Prostate gland (tissue), 2 donors: ENCODE measurements at regions not wholly inside any gene's neighbourhood (a gene's known extent, or its start where the extent isn't known, plus 50 kb on each side); places are given as distances from the start of the nearest gene placed in this dataset.

Experiments
- CTCF ChIP-seq, 4 experiments: fragments of 200-600 bp in 2 of 4; fragments of 450-650 bp in 2 of 4; sonication (generic) in 2 of 4; IDR thresholded peaks; 1 replicate in 3 of 4; 2 replicates in 1 of 4; pipeline ENCODE4 v1.5.1; 2016 to 2019; ENCODE audit warnings: antibody characterized with exemption in 4 of 4, mild to moderate bottlenecking in 2 of 4, moderate library complexity in 2 of 4
- POLR2A ChIP-seq: fragments of 450-650 bp; IDR thresholded peaks from one replicate; pipeline ENCODE4 v1.6.1; 2016; ENCODE audit warnings: antibody characterized with exemption, mild to moderate bottlenecking
- POLR2AphosphoS5 ChIP-seq: sonication (generic); formaldehyde crosslinking; IDR thresholded peaks from one replicate; pipeline ENCODE4 v1.6.1; 2017; ENCODE audit warnings: antibody characterized with exemption

GRCh38 chr12:14213542-14213941 lies 151.9 kb upstream of the ATF7IP start:
- TF ChIP-seq POLR2AphosphoS5 (no peak), CTCF (IDR thresholded peaks at IDR 0.05) (no peak), POLR2A (no peak)
